Lung (tissue), 11 donors: ENCODE measurements at regions not wholly inside any gene's neighbourhood (a gene's known extent, or its start where the extent isn't known, plus 50 kb on each side); places are given as distances from the start of the nearest gene placed in this dataset.

ENCODE experiments used
- ATAC-seq: fragments of 200-7000 bp; cut with Tn5 transposase; one replicate; pipeline ENCODE4 v1.9.1; 2020; ENCODE audit warnings: moderate number of reproducible peaks; ENCODE audit not compliant: insufficient read depth, low FRiP score
- DNase-seq, 3 donors: peaks; one replicate each; pipeline ENCODE4 v3.0.0-alpha.2; 2013 to 2017
- H3K27ac ChIP-seq, 2 donors: one replicate each; pipeline ENCODE4 v1.5.1; 2013; ENCODE audit warnings: mild to moderate bottlenecking in 2 of 2, moderate library complexity in 2 of 2, control low read depth in 1 of 2, inconsistent platforms in 1 of 2, low read depth in 1 of 2, low read length in 1 of 2
- H3K27me3 ChIP-seq, 3 donors: one replicate each; pipeline ENCODE4 v1.5.1; 2013; ENCODE audit warnings: low read length in 2 of 3; ENCODE audit not compliant: control insufficient read depth in 3 of 3, insufficient read depth in 3 of 3
- H3K36me3 ChIP-seq, 4 donors: one replicate each; pipeline ENCODE4 v1.5.1; 2013; ENCODE audit warnings: low read length in 4 of 4, mild to moderate bottlenecking in 1 of 4, moderate library complexity in 1 of 4; ENCODE audit not compliant: control insufficient read depth in 4 of 4, insufficient read depth in 4 of 4
- H3K4me1 ChIP-seq, 5 donors: one replicate each; pipeline ENCODE4 v1.5.1; 2013; ENCODE audit warnings: low read length in 5 of 5, mild to moderate bottlenecking in 2 of 5, moderate library complexity in 1 of 5; ENCODE audit not compliant: control insufficient read depth in 5 of 5, insufficient read depth in 5 of 5
- H3K4me3 ChIP-seq: one replicate; pipeline ENCODE4 v1.5.1; 2013; ENCODE audit warnings: mild to moderate bottlenecking, control low read depth, moderate library complexity
- H3K9ac ChIP-seq, 2 donors: one replicate each; pipeline ENCODE4 v1.5.1; 2013; ENCODE audit warnings: low read length in 2 of 2, control low read depth in 1 of 2; ENCODE audit not compliant: insufficient read depth in 1 of 2
- H3K9me3 ChIP-seq, 4 donors: one replicate each; pipeline ENCODE4 v1.5.1; 2013; ENCODE audit warnings: low read length in 3 of 4, mild to moderate bottlenecking in 1 of 4, moderate library complexity in 1 of 4; ENCODE audit not compliant: control insufficient read depth in 4 of 4, insufficient read depth in 3 of 4
- WGBS, 2 donors: extraction: QIAGEN DNeasy Blood & Tissue Kit; methylation state at CpG; one replicate each; pipeline ENCODE4 v1.1.7; 2013; 5-methylcytosine and 5-hydroxymethylcytosine counted together
- TF ChIP-seq, protein P1 (sequence below): IDR thresholded peaks from 2 replicates; pipeline ENCODE4 v1.5.1; 2012; ENCODE audit warnings: mild to moderate bottlenecking; ENCODE audit errors: control extremely low read depth, extremely low read depth
- donor health status: control.
- donor health status: control.
- donor health status: Bipolar disorder and iron deficiency.
- donor health status: healthy.
- donor health status: DM: yes; HTN: yes; CAD: no.

- TF ChIP-seq, protein P1, sequence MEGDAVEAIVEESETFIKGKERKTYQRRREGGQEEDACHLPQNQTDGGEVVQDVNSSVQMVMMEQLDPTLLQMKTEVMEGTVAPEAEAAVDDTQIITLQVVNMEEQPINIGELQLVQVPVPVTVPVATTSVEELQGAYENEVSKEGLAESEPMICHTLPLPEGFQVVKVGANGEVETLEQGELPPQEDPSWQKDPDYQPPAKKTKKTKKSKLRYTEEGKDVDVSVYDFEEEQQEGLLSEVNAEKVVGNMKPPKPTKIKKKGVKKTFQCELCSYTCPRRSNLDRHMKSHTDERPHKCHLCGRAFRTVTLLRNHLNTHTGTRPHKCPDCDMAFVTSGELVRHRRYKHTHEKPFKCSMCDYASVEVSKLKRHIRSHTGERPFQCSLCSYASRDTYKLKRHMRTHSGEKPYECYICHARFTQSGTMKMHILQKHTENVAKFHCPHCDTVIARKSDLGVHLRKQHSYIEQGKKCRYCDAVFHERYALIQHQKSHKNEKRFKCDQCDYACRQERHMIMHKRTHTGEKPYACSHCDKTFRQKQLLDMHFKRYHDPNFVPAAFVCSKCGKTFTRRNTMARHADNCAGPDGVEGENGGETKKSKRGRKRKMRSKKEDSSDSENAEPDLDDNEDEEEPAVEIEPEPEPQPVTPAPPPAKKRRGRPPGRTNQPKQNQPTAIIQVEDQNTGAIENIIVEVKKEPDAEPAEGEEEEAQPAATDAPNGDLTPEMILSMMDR, result no peak
- ATAC-seq, result no peak
- Histone ChIP-seq H3K27ac (no peak overlapping the region), H3K4me3 (no peak overlapping the region), H3K9ac (no peak overlapping the region), H3K36me3 (no peaks in the 10 kb centered on the region), H3K4me1 (peaks cover 0 to 22% (median 3%) of the 10 kb centered on the region in 5 donors), H3K9me3 (peaks cover 0 to 3% (median 0%) of the 10 kb centered on the region in 4 donors), H3K27me3 (no peaks in the 10 kb centered on the region)
- DNase-seq, result no peak
- WGBS, 2 donors, result 71 to 83% methylated on average over 5 of the region's 5 CpGs
Measured at GRCh38 chr15:95359966-95360365, 970.5 kb upstream of the NR2F2 start.

- H3K36me3 ChIP-seq, result no peaks in the 10 kb centered on the region
- no peak overlapping the region for H3K9ac ChIP-seq
- H3K27ac ChIP-seq, result no peak overlapping the region
- DNase-seq (no peak), ATAC-seq (no peak)
- H3K4me3 ChIP-seq, result no peak overlapping the region
- TF ChIP-seq, protein P1, result no peak
- H3K9me3 ChIP-seq, result peaks cover 0 to 3% (median 0%) of the 10 kb centered on the region in 4 donors
- H3K4me1 ChIP-seq, result peaks cover 0 to 37% (median 3%) of the 10 kb centered on the region in 5 donors
- WGBS, 2 donors, result 61% methylated on average over 3 of the region's 3 CpGs
- no peaks in the 10 kb centered on the region for H3K27me3 ChIP-seq
Measured at GRCh38 chr15:95362306-95362705, 968.2 kb upstream of the NR2F2 start.

GRCh38 chr15:95363646-95364045 is 966.9 kb upstream of the NR2F2 start:
- no peak overlapping the region for H3K9ac ChIP-seq
- no peak for ATAC-seq
- 51 to 64% methylated on average over 5 of the region's 5 CpGs for WGBS, 2 donors
- TF ChIP-seq, protein P1, result no peak
- peaks cover 0 to 41% (median 3%) of the 10 kb centered on the region in 5 donors for H3K4me1 ChIP-seq
- H3K27ac ChIP-seq, result no peak overlapping the region
- H3K9me3 ChIP-seq, result peaks cover 0 to 3% (median 0%) of the 10 kb centered on the region in 4 donors
- no peaks in the 10 kb centered on the region for H3K27me3 ChIP-seq
- peak; percentile 39 to 87 (median 81) for DNase-seq
- H3K4me3 ChIP-seq, result no peak overlapping the region
- H3K36me3 ChIP-seq, result no peaks in the 10 kb centered on the region
